Right lobe of liver (tissue), 4 donors: ENCODE measurements at regions not wholly inside any gene's neighbourhood (a gene's known extent, or its start where the extent isn't known, plus 50 kb on each side); places are given as distances from the start of the nearest gene placed in this dataset.

Experiments used
- CTCF ChIP-seq, 4 donors: fragments of 200-600 bp in 3 of 4; fragments of 450-650 bp in 1 of 4; IDR thresholded peaks; one replicate each; pipeline versions ENCODE4 v1.5.1 to v1.8.0; 2016 to 2022; ENCODE audit warnings: antibody characterized with exemption in 4 of 4, mild to moderate bottlenecking in 2 of 4
- POLR2A ChIP-seq: fragments of 450-650 bp; IDR thresholded peaks from one replicate; pipeline ENCODE4 v1.6.1; 2017; ENCODE audit warnings: antibody characterized with exemption, mild to moderate bottlenecking
- donor health status: DM: no; HTN: no; CAD: no.
- donor health status: DM: no; HTN: no; CAD: no.
- donor health status: DM: no; HTN: yes; CAD: no.

- TF ChIP-seq CTCF (IDR thresholded peaks at IDR 0.05) (no peak), POLR2A (no peak)
Observed at GRCh38 chrX:40996886-40997530, 88.2 kb upstream of the USP9X start.
